Trophoblast cell (in vitro differentiated cells and primary cell): ENCODE measurements at regions not wholly inside any gene's neighbourhood (a gene's known extent, or its start where the extent isn't known, plus 50 kb on each side); places are given as distances from the start of the nearest gene placed in this dataset.

Experiments
- DNase-seq, 2 donors: peaks; one replicate each; pipeline ENCODE4 v3.0.0-alpha.2; 2016
- H2AFZ ChIP-seq: 2 replicates; pipeline ENCODE4 v1.6.1; 2013; ENCODE audit warnings: low read length, moderate library complexity, mild to moderate bottlenecking; ENCODE audit not compliant: insufficient read depth, poor library complexity
- H2AK5ac ChIP-seq: 2 replicates; pipeline ENCODE4 v1.6.1; 2013; ENCODE audit warnings: mild to moderate bottlenecking, low read length
- H2BK120ac ChIP-seq: 2 replicates; pipeline ENCODE4 v1.6.1; 2013; ENCODE audit warnings: low read length, mild to moderate bottlenecking, moderate library complexity; ENCODE audit not compliant: insufficient read depth, poor library complexity
- H2BK12ac ChIP-seq: 2 replicates; pipeline ENCODE4 v1.6.1; 2013; ENCODE audit warnings: mild to moderate bottlenecking, low read length, moderate library complexity
- H2BK5ac ChIP-seq: 2 replicates; pipeline ENCODE4 v1.6.1; 2013; ENCODE audit warnings: low read length, low read depth, moderate library complexity, mild to moderate bottlenecking; ENCODE audit not compliant: poor library complexity
- H3K14ac ChIP-seq: 2 replicates; pipeline ENCODE4 v1.6.1; 2013; ENCODE audit warnings: mild to moderate bottlenecking, low read length
- H3K18ac ChIP-seq: 2 replicates; pipeline ENCODE4 v1.6.1; 2013; ENCODE audit warnings: mild to moderate bottlenecking, low read length
- H3K23ac ChIP-seq: 2 replicates; pipeline ENCODE4 v1.6.1; 2013; ENCODE audit warnings: low read length
- H3K27ac ChIP-seq: 2 replicates; pipeline ENCODE4 v1.5.1; 2013; ENCODE audit warnings: low read depth, mild to moderate bottlenecking, inconsistent platforms, low read length, moderate library complexity
- H3K27me3 ChIP-seq: 2 replicates; pipeline ENCODE4 v1.6.1; 2013; ENCODE audit warnings: inconsistent platforms, mild to moderate bottlenecking, low read length, moderate library complexity; ENCODE audit not compliant: insufficient read depth
- H3K36me3 ChIP-seq, 2 experiments: 1 replicate in 1 of 2; 2 replicates in 1 of 2; pipeline ENCODE4 v1.6.1; 2013; ENCODE audit warnings: low read length in 2 of 2, mild to moderate bottlenecking in 2 of 2, moderate library complexity in 1 of 2; ENCODE audit not compliant: insufficient read depth in 2 of 2, control insufficient read depth in 1 of 2
- H3K4ac ChIP-seq: 2 replicates; pipeline ENCODE4 v1.6.1; 2013; ENCODE audit warnings: low read depth, mild to moderate bottlenecking, low read length, moderate library complexity
- H3K4me1 ChIP-seq, 2 experiments: 1 replicate in 1 of 2; 2 replicates in 1 of 2; pipeline ENCODE4 v1.6.1; 2013; ENCODE audit warnings: low read length in 2 of 2, mild to moderate bottlenecking in 2 of 2, moderate library complexity in 1 of 2; ENCODE audit not compliant: insufficient read depth in 2 of 2, control insufficient read depth in 1 of 2
- H3K4me2 ChIP-seq: 2 replicates; pipeline ENCODE4 v1.6.1; 2013; ENCODE audit warnings: inconsistent platforms, mild to moderate bottlenecking, low read length, moderate library complexity
- H3K4me3 ChIP-seq: 2 replicates; pipeline ENCODE4 v1.5.1; 2013; ENCODE audit warnings: mild to moderate bottlenecking, low read depth, low read length, inconsistent platforms
- H3K79me1 ChIP-seq: one replicate; pipeline ENCODE4 v1.6.1; 2013; ENCODE audit warnings: low read length
- H3K79me2 ChIP-seq: 2 replicates; pipeline ENCODE4 v1.6.1; 2013; ENCODE audit warnings: low read length, mild to moderate bottlenecking; ENCODE audit not compliant: control insufficient read depth, insufficient read depth, poor library complexity
- H3K9ac ChIP-seq: 2 replicates; pipeline ENCODE4 v1.6.1; 2013; ENCODE audit warnings: mild to moderate bottlenecking, low read length
- H3K9me3 ChIP-seq: 2 replicates; pipeline ENCODE4 v1.6.1; 2013; ENCODE audit warnings: low read depth, mild to moderate bottlenecking, control low read depth, inconsistent platforms, low read length; ENCODE audit not compliant: insufficient read depth
- H4K12ac ChIP-seq: 2 replicates; pipeline ENCODE4 v1.6.1; 2013; ENCODE audit warnings: low read depth, mild to moderate bottlenecking, low read length, moderate library complexity
- H4K8ac ChIP-seq: 2 replicates; pipeline ENCODE4 v1.6.1; 2013; ENCODE audit warnings: low read depth, mild to moderate bottlenecking, low read length, moderate library complexity
- H4K91ac ChIP-seq: one replicate; pipeline ENCODE4 v1.6.1; 2013; ENCODE audit warnings: low read depth, mild to moderate bottlenecking, low read length, moderate library complexity
- WGBS: extraction: QIAGEN DNeasy Blood & Tissue Kit; methylation state at CpG from one replicate; pipeline ENCODE4 v1.1.7; 2013; ENCODE audit warnings: missing lambda C conversion rate; ENCODE audit not compliant: insufficient read length, insufficient coverage; ENCODE audit errors: extremely low coverage; 5-methylcytosine and 5-hydroxymethylcytosine counted together

GRCh38 chr2:219706823-219707281 is 79.4 kb downstream of the SLC4A3 start:
- no peak overlapping the region for H2AFZ ChIP-seq
- H3K27me3 ChIP-seq = no peaks in the 10 kb centered on the region
- H4K91ac ChIP-seq = no peak overlapping the region
- H2BK120ac ChIP-seq = no peak overlapping the region
- H3K4me1 ChIP-seq = peaks cover 2 to 6% of the 10 kb centered on the region in 2 experiments
- no peak overlapping the region for H3K4ac ChIP-seq
- no peak overlapping the region for H3K4me2 ChIP-seq
- H3K23ac ChIP-seq = peak overlapping the region; percentile 85
- H3K27ac ChIP-seq = no peak overlapping the region
- no peak overlapping the region for H2AK5ac ChIP-seq
- H3K79me1 ChIP-seq = no peaks in the 10 kb centered on the region
- H4K8ac ChIP-seq = no peak overlapping the region
- no CpG with 5 or more reads among the region's 4 CpGs for WGBS
- H3K79me2 ChIP-seq = no peaks in the 10 kb centered on the region
- no peak overlapping the region for H2BK12ac ChIP-seq
- H3K18ac ChIP-seq = no peak overlapping the region
- no peaks in the 10 kb centered on the region for H3K36me3 ChIP-seq
- H3K9me3 ChIP-seq = no peaks in the 10 kb centered on the region
- no peak for DNase-seq
- peak overlapping the region; percentile 30 for H3K4me3 ChIP-seq
- H3K9ac ChIP-seq = no peak overlapping the region
- H4K12ac ChIP-seq = no peak overlapping the region
- H2BK5ac ChIP-seq = no peak overlapping the region
- no peak overlapping the region for H3K14ac ChIP-seq

- Histone ChIP-seq H2BK12ac (no peak overlapping the region), H3K14ac (no peak overlapping the region), H3K79me2 (no peaks in the 10 kb centered on the region), H2BK120ac (no peak overlapping the region), H4K8ac (no peak overlapping the region), H3K23ac (no peak overlapping the region), H3K36me3 (no peaks in the 10 kb centered on the region), H3K4me3 (no peak overlapping the region), H2AFZ (no peak overlapping the region), H2BK5ac (no peak overlapping the region), H4K12ac (no peak overlapping the region), H3K79me1 (no peaks in the 10 kb centered on the region), H2AK5ac (no peak overlapping the region), H3K27ac (no peak overlapping the region), H3K9me3 (no peaks in the 10 kb centered on the region), H3K4me2 (no peak overlapping the region), H4K91ac (no peak overlapping the region), H3K4ac (no peak overlapping the region), H3K9ac (no peak overlapping the region), H3K18ac (no peak overlapping the region), H3K4me1 (peaks cover 0 to 3% of the 10 kb centered on the region in 2 experiments), H3K27me3 (no peaks in the 10 kb centered on the region)
- DNase-seq = no peak
- WGBS = no CpG with 5 or more reads among the region's 4 CpGs
These were observed 80.3 kb downstream of the SLC4A3 start for GRCh38 chr2:219707496-219708285.

GRCh38 chr2:219709331-219709761 is 81.9 kb downstream of the SLC4A3 start:
- no peak overlapping the region for H3K27ac ChIP-seq
- H3K14ac ChIP-seq = no peak overlapping the region
- H2AFZ ChIP-seq = no peak overlapping the region
- no peak overlapping the region for H4K8ac ChIP-seq
- no CpG with 5 or more reads among the region's 2 CpGs for WGBS
- DNase-seq = no peak
- H3K9ac ChIP-seq = no peak overlapping the region
- H3K27me3 ChIP-seq = no peaks in the 10 kb centered on the region
- no peak overlapping the region for H3K4me3 ChIP-seq
- H3K4ac ChIP-seq = no peak overlapping the region
- H3K79me1 ChIP-seq = no peaks in the 10 kb centered on the region
- H2BK5ac ChIP-seq = no peak overlapping the region
- H3K23ac ChIP-seq = no peak overlapping the region
- no peak overlapping the region for H4K91ac ChIP-seq
- H3K79me2 ChIP-seq = no peaks in the 10 kb centered on the region
- H3K9me3 ChIP-seq = no peaks in the 10 kb centered on the region
- no peak overlapping the region for H2BK120ac ChIP-seq
- no peak overlapping the region for H3K4me2 ChIP-seq
- no peaks in the 10 kb centered on the region for H3K4me1 ChIP-seq
- no peak overlapping the region for H2AK5ac ChIP-seq
- H4K12ac ChIP-seq = no peak overlapping the region
- no peak overlapping the region for H2BK12ac ChIP-seq
- no peaks in the 10 kb centered on the region for H3K36me3 ChIP-seq
- no peak overlapping the region for H3K18ac ChIP-seq

- Histone ChIP-seq H3K9me3 (no peaks in the 10 kb centered on the region), H3K79me2 (no peaks in the 10 kb centered on the region), H3K18ac (no peak overlapping the region), H2AFZ (no peak overlapping the region), H3K4me1 (no peaks in the 10 kb centered on the region), H2BK12ac (no peak overlapping the region), H3K4me2 (no peak overlapping the region), H3K4ac (no peak overlapping the region), H3K79me1 (no peaks in the 10 kb centered on the region), H4K8ac (no peak overlapping the region), H2BK5ac (no peak overlapping the region), H3K27ac (no peak overlapping the region), H3K36me3 (no peaks in the 10 kb centered on the region), H3K4me3 (no peak overlapping the region), H3K27me3 (no peaks in the 10 kb centered on the region), H3K14ac (no peak overlapping the region), H2BK120ac (no peak overlapping the region), H2AK5ac (no peak overlapping the region), H3K23ac (no peak overlapping the region), H4K91ac (no peak overlapping the region), H3K9ac (no peak overlapping the region), H4K12ac (no peak overlapping the region)
- peak; percentile 8 to 59 for DNase-seq
- no CpG with 5 or more reads among the region's 1 CpG for WGBS
These were observed 85.7 kb downstream of the SLC4A3 start for GRCh38 chr2:219713110-219713509.
